GM12878 (cell line): ENCODE measurements at regions not wholly inside any gene's neighbourhood (a gene's known extent, or its start where the extent isn't known, plus 50 kb on each side); places are given as distances from the start of the nearest gene placed in this dataset.

Experiments
- ATAC-seq: fragments of 200-7000 bp; cut with Tn5 transposase; 3 replicates; pipeline ENCODE4 v1.9.1; 2020; ENCODE audit warnings: mild to moderate bottlenecking, moderate library complexity
- BruUV-seq: library from RNA; stranded (reverse); fragments of 400-500 nt; replicated peaks from 2 replicates; lab custom pipeline; 2021; lab: Mats Ljungman, UMichigan
- CTCF ChIA-PET: fragments of 300-600 bp; sonication (Branson Sonifier 250); formaldehyde crosslinking; extraction: SDS; loops from one replicate; lab custom pipeline; 2021; ENCODE audit warnings: inconsistent platforms; lab: Yijun Ruan, JAX
- POLR2A ChIA-PET: fragments of 350-600 bp; formaldehyde crosslinking; extraction: SDS; loops from one replicate; lab custom pipeline; 2021; ENCODE audit warnings: inconsistent platforms; lab: Charles Lee
- RAD21 ChIA-PET: fragments of 300-600 bp; sonication (Branson Sonifier 250); formaldehyde crosslinking; loops from one replicate; lab custom pipeline; 2023; ENCODE audit warnings: antibody characterized with exemption; ENCODE audit not compliant: unreplicated experiment; lab: Charles Lee
- SMC1A ChIA-PET: fragments of 300-600 bp; sonication (Branson Sonifier 250); formaldehyde crosslinking; loops from one replicate; lab custom pipeline; 2023; ENCODE audit not compliant: unreplicated experiment, uncharacterized antibody; lab: Charles Lee
- DNase-seq: peaks from one replicate; pipeline ENCODE4 v3.0.0-alpha.2; 2011; ENCODE audit warnings: low read depth, low spot score
- FAIRE-seq: peaks from 3 replicates; lab custom pipeline; 2011; peaks lifted over from hg19 to GRCh38; lab: Jason Lieb, UNC
- H2AFZ ChIP-seq: 2 replicates; pipeline ENCODE4 v1.6.0; 2011; ENCODE audit warnings: low read depth, low read length, control low read depth; ENCODE audit not compliant: control insufficient read depth
- H3K27ac ChIP-seq: 2 replicates; pipeline ENCODE4 v1.5.1; 2011; ENCODE audit warnings: control low read depth; ENCODE audit not compliant: control insufficient read depth, insufficient read depth
- H3K27me3 ChIP-seq, 2 experiments: replicated peaks in 1 of 2; 2 replicates each; pipeline versions ENCODE4 v1.6.0 to v1.6.1; 2011; ENCODE audit warnings: low read length in 1 of 2; ENCODE audit not compliant: control insufficient read depth in 2 of 2, insufficient read depth in 2 of 2
- H3K36me3 ChIP-seq, 2 experiments: 2 replicates each; pipeline ENCODE4 v1.5.1; 2011; ENCODE audit warnings: low read length in 1 of 2; ENCODE audit not compliant: control insufficient read depth in 2 of 2, insufficient read depth in 2 of 2
- H3K4me1 ChIP-seq: 2 replicates; pipeline ENCODE4 v1.6.1; 2011; ENCODE audit warnings: mild to moderate bottlenecking, low read length, moderate library complexity, mixed read lengths; ENCODE audit not compliant: control insufficient read depth, insufficient read depth
- H3K4me2 ChIP-seq: 2 replicates; pipeline ENCODE4 v1.6.0; 2011; ENCODE audit warnings: control low read depth; ENCODE audit not compliant: control insufficient read depth, insufficient read depth
- H3K4me3 ChIP-seq: fragments of 200-600 bp; sonication (generic); 2 replicates; pipeline ENCODE4 v1.5.1; 2016
- H3K79me2 ChIP-seq: 2 replicates; pipeline ENCODE4 v1.6.0; 2011; ENCODE audit warnings: low read length; ENCODE audit not compliant: control insufficient read depth, insufficient read depth
- H3K9ac ChIP-seq: 2 replicates; pipeline ENCODE4 v1.8.0; 2011; ENCODE audit warnings: low read length, control low read depth, mixed read lengths; ENCODE audit not compliant: control insufficient read depth, insufficient read depth
- H3K9me3 ChIP-seq: replicated peaks from 3 replicates; pipeline ENCODE4 v1.5.1; 2011; ENCODE audit warnings: mild to moderate bottlenecking, low read length; ENCODE audit not compliant: control insufficient read depth, insufficient read depth
- H4K20me1 ChIP-seq: 2 replicates; pipeline ENCODE4 v1.6.0; 2011; ENCODE audit not compliant: control insufficient read depth, insufficient read depth
- BRCA1 ChIP-seq: IDR thresholded peaks from 2 replicates; pipeline ENCODE4 v1.6.1; 2011; ENCODE audit warnings: low read depth, low read length, improper control_type of control experiment
- CBFB ChIP-seq: IDR thresholded peaks from 2 replicates; pipeline ENCODE4 v1.6.1; 2016; ENCODE audit warnings: antibody characterized with exemption, low read depth
- CBX3 ChIP-seq: fragments of 200-600 bp; sonication (generic); IDR thresholded peaks from 2 replicates; pipeline ENCODE4 v1.6.1; 2016; ENCODE audit warnings: low read depth, borderline replicate concordance
- CREB1 ChIP-seq: IDR thresholded peaks from 2 replicates; pipeline ENCODE4 v1.6.1; 2012; ENCODE audit warnings: low read depth, mild to moderate bottlenecking, inconsistent platforms
- CREM ChIP-seq: IDR thresholded peaks from 2 replicates; pipeline ENCODE4 v1.6.1; 2014; ENCODE audit warnings: antibody characterized with exemption, low read depth
- MXI1 ChIP-seq: fragments of 150-350 bp; IDR thresholded peaks from 2 replicates; pipeline ENCODE4 v1.6.1; 2011; ENCODE audit warnings: low read depth, mild to moderate bottlenecking, inconsistent platforms, low read length, improper control_type of control experiment
- PAX5 ChIP-seq: IDR thresholded peaks from 2 replicates; pipeline ENCODE4 v1.6.1; 2011; ENCODE audit warnings: low read depth, low read length, borderline replicate concordance
- POLR2A ChIP-seq: IDR thresholded peaks from 2 replicates; pipeline ENCODE4 v1.6.1; 2011; ENCODE audit warnings: low read depth, mild to moderate bottlenecking, low read length
- RBBP5 ChIP-seq: fragments of 200-600 bp; sonication (generic); conservative IDR thresholded peaks from 2 replicates; pipeline ENCODE4 v1.6.1; 2016
- RUNX3 ChIP-seq: IDR thresholded peaks from 2 replicates; pipeline ENCODE4 v1.6.1; 2012; ENCODE audit warnings: low read length, inconsistent platforms
- STAT1 ChIP-seq: fragments of 450-650 bp; conservative IDR thresholded peaks from 2 replicates; pipeline ENCODE4 v1.6.1; 2014; ENCODE audit warnings: antibody characterized with exemption, mild to moderate bottlenecking
- TARDBP ChIP-seq: IDR thresholded peaks from 2 replicates; pipeline ENCODE4 v1.6.1; 2016; ENCODE audit warnings: borderline replicate concordance
- ZBTB4 ChIP-seq: fragments of 450-650 bp; formaldehyde crosslinking; IDR thresholded peaks from 2 replicates; pipeline ENCODE4 v1.4.0; 2022; ENCODE audit warnings: mild to moderate bottlenecking, moderate library complexity
- WGBS: methylation state at CpG from one replicate; pipeline ENCODE4 v1.1.6; 2016; ENCODE audit warnings: low lambda C conversion rate; ENCODE audit not compliant: insufficient replicate concordance, insufficient coverage; ENCODE audit errors: missing lambda C conversion rate; 5-methylcytosine and 5-hydroxymethylcytosine counted together
- in situ Hi-C: fragments of 300-500 bp; cut with MboI; formaldehyde crosslinking; loops from 9 replicates; pipeline ENCODE4 v1.14.3; 2018; ENCODE audit warnings: mixed read lengths
- intact Hi-C: fragments of 100-400 bp; cut with micrococcal nuclease; formaldehyde crosslinking; loops from one replicate; pipeline ENCODE4 v1.14.2; 2022; ENCODE audit not compliant: unreplicated experiment

GRCh38 chr5:173554989-173555705 lies 61.3 kb downstream of the BOD1 start:
- FAIRE-seq (no peak), DNase-seq (no peak), ATAC-seq (no peak)
- Histone ChIP-seq H4K20me1 (no peaks in the 10 kb centered on the region), H3K9me3 (no peaks in the 10 kb centered on the region; the same call in 2 of the 3 replicates), H3K4me2 (no peak overlapping the region), H2AFZ (no peak overlapping the region), H3K79me2 (no peaks in the 10 kb centered on the region), H3K9ac (no peak overlapping the region), H3K27me3 (no peaks in the 10 kb centered on the region; a peak in 1 of 4 replicates), H3K4me1 (no peaks in the 10 kb centered on the region), H3K36me3 (no peaks in the 10 kb centered on the region), H3K4me3 (no peak overlapping the region), H3K27ac (no peak overlapping the region)
- ChIA-PET CTCF (no interaction called here), POLR2A (interaction anchor here (0.5 kb wide), 1 partner anchor 527 kb away, joined by 3 read pairs; no protein-coding TSS in a partner anchor), RAD21 (no interaction called here), SMC1A (no interaction called here)
- intact Hi-C loops (no loop called here), in situ Hi-C loops (no loop called here)
- TF ChIP-seq CBFB, result no peak
- TF ChIP-seq CREM, result no peak
- no peak for TF ChIP-seq CBX3
- no peak for TF ChIP-seq BRCA1
- TF ChIP-seq RBBP5, result no peak
- no peak for TF ChIP-seq RUNX3
- TF ChIP-seq STAT1, result no peak
- TF ChIP-seq CREB1, result no peak
- TF ChIP-seq TARDBP, result no peak
- TF ChIP-seq POLR2A, result no peak
- no peak for TF ChIP-seq MXI1
- no peak for TF ChIP-seq PAX5
- no peak for TF ChIP-seq ZBTB4
- no TSS peak for BruUV-seq
- WGBS, result 46% methylated on average over 30 of the region's 30 CpGs
